Glutamatergic neuron (in vitro differentiated cells): ENCODE measurements at regions not wholly inside any gene's neighbourhood (a gene's known extent, or its start where the extent isn't known, plus 50 kb on each side); places are given as distances from the start of the nearest gene placed in this dataset.

Source experiments
- DNase-seq: peaks from one replicate; pipeline ENCODE4 v3.0.0; 2022
- H3K27ac Mint-ChIP-seq: one replicate; pipeline ENCODE4 v1.8.0; 2020; ENCODE audit warnings: mild to moderate bottlenecking, mixed read lengths, inconsistent platforms; ENCODE audit not compliant: unreplicated experiment
- H3K27me3 Mint-ChIP-seq: one replicate; pipeline ENCODE4 v1.8.0; 2020; ENCODE audit warnings: mild to moderate bottlenecking, moderate library complexity, mixed read lengths, inconsistent platforms; ENCODE audit not compliant: unreplicated experiment
- H3K36me3 Mint-ChIP-seq: one replicate; pipeline ENCODE4 v1.8.0; 2020; ENCODE audit warnings: mild to moderate bottlenecking, mixed read lengths, inconsistent platforms; ENCODE audit not compliant: unreplicated experiment
- H3K4me1 Mint-ChIP-seq: one replicate; pipeline ENCODE4 v1.8.0; 2020; ENCODE audit warnings: mild to moderate bottlenecking, low read depth, mixed read lengths, inconsistent platforms; ENCODE audit not compliant: unreplicated experiment
- H3K4me3 Mint-ChIP-seq: one replicate; pipeline ENCODE4 v1.8.0; 2020; ENCODE audit warnings: mild to moderate bottlenecking, mixed read lengths, inconsistent platforms; ENCODE audit not compliant: unreplicated experiment
- H3K9me3 Mint-ChIP-seq: one replicate; pipeline ENCODE4 v1.8.0; 2020; ENCODE audit warnings: mild to moderate bottlenecking, moderate library complexity, mixed read lengths, inconsistent platforms; ENCODE audit not compliant: unreplicated experiment
- TF ChIP-seq, protein P1 (sequence below): fragments of 200-600 bp; sonication (generic); IDR thresholded peaks from one replicate; pipeline ENCODE4 v1.5.0; 2021; ENCODE audit not compliant: partially characterized antibody, unreplicated experiment

DNA sequence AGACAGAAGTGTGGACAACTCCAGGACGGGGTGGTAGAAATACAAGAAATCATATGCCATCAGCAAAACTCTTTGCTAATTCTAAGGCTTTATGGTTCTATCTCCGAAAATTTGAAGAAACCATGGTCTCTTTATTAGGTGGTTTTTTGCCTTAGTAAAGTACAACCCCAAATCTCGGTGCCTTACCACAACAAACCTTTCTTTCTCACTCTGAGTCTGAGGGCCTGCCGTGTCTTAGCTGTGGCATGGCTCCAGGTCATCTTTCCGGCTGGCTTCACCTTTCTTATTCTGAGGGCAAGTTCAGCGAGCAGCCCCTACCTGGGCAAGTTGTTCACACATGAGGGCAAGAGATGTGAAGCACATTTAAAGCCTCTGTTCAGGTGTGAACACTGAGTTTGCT, 280.6 kb downstream of the TTLL7 start:
- TF ChIP-seq, protein P1, sequence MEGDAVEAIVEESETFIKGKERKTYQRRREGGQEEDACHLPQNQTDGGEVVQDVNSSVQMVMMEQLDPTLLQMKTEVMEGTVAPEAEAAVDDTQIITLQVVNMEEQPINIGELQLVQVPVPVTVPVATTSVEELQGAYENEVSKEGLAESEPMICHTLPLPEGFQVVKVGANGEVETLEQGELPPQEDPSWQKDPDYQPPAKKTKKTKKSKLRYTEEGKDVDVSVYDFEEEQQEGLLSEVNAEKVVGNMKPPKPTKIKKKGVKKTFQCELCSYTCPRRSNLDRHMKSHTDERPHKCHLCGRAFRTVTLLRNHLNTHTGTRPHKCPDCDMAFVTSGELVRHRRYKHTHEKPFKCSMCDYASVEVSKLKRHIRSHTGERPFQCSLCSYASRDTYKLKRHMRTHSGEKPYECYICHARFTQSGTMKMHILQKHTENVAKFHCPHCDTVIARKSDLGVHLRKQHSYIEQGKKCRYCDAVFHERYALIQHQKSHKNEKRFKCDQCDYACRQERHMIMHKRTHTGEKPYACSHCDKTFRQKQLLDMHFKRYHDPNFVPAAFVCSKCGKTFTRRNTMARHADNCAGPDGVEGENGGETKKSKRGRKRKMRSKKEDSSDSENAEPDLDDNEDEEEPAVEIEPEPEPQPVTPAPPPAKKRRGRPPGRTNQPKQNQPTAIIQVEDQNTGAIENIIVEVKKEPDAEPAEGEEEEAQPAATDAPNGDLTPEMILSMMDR = no peak
- Mint-ChIP-seq H3K36me3 (no peaks in the 10 kb centered on the region), H3K4me1 (no peaks in the 10 kb centered on the region), H3K4me3 (no peak overlapping the region), H3K27me3 (peaks cover 2% of the 10 kb centered on the region), H3K9me3 (no peaks in the 10 kb centered on the region), H3K27ac (no peak overlapping the region)
- DNase-seq = no peak

GRCh38 chr1:83717785-83718184, 281.1 kb downstream of the TTLL7 start:
- Mint-ChIP-seq H3K27ac (no peak overlapping the region), H3K27me3 (peaks cover 2% of the 10 kb centered on the region), H3K4me3 (no peak overlapping the region), H3K9me3 (no peaks in the 10 kb centered on the region), H3K4me1 (no peaks in the 10 kb centered on the region), H3K36me3 (no peaks in the 10 kb centered on the region)
- TF ChIP-seq, protein P1 = no peak
- DNase-seq = no peak

GRCh38 chr1:83716641-83717040, 282.3 kb downstream of the TTLL7 start:
- no peak for DNase-seq
- peaks cover 2% of the 10 kb centered on the region for H3K27me3 Mint-ChIP-seq
- H3K4me1 Mint-ChIP-seq = no peaks in the 10 kb centered on the region
- no peak overlapping the region for H3K27ac Mint-ChIP-seq
- no peaks in the 10 kb centered on the region for H3K9me3 Mint-ChIP-seq
- TF ChIP-seq, protein P1 = no peak
- no peak overlapping the region for H3K4me3 Mint-ChIP-seq
- H3K36me3 Mint-ChIP-seq = no peaks in the 10 kb centered on the region

GRCh38 chr1:83715550-83715949, 283.4 kb downstream of the TTLL7 start:
- no peaks in the 10 kb centered on the region for H3K36me3 Mint-ChIP-seq
- H3K27me3 Mint-ChIP-seq = peaks cover 2% of the 10 kb centered on the region
- H3K9me3 Mint-ChIP-seq = no peaks in the 10 kb centered on the region
- H3K4me1 Mint-ChIP-seq = no peaks in the 10 kb centered on the region
- H3K4me3 Mint-ChIP-seq = no peak overlapping the region
- TF ChIP-seq, protein P1 = no peak
- DNase-seq = no peak
- H3K27ac Mint-ChIP-seq = no peak overlapping the region

DNA sequence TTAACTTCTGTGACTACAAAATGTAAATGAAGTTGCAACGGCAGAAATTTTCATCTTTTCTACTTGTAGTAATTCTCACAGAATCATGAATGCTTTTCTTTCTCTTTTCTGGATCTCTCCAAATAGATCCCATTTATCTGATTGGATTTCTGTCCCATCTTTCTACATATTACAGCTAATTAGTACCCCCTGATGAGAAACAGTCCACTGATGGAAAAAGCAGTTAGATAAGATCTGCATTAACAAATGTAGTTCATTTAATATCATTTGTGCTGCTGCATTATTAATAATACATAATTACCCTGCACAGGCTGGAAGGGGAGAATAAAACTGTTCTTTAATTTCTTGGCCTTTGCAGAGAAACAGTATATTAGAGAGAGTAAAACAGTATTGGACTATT, 289.3 kb downstream of the TTLL7 start:
- H3K27ac Mint-ChIP-seq = no peak overlapping the region
- TF ChIP-seq, protein P1 = no peak
- no peaks in the 10 kb centered on the region for H3K36me3 Mint-ChIP-seq
- H3K9me3 Mint-ChIP-seq = no peaks in the 10 kb centered on the region
- DNase-seq = no peak
- H3K4me3 Mint-ChIP-seq = no peak overlapping the region
- H3K27me3 Mint-ChIP-seq = no peaks in the 10 kb centered on the region
- no peaks in the 10 kb centered on the region for H3K4me1 Mint-ChIP-seq
